ENCODE measurements at regions not wholly inside any gene's neighbourhood (a gene's known extent, or its start where the extent isn't known, plus 50 kb on each side); places are given as distances from the start of the nearest gene placed in this dataset.

DNA sequence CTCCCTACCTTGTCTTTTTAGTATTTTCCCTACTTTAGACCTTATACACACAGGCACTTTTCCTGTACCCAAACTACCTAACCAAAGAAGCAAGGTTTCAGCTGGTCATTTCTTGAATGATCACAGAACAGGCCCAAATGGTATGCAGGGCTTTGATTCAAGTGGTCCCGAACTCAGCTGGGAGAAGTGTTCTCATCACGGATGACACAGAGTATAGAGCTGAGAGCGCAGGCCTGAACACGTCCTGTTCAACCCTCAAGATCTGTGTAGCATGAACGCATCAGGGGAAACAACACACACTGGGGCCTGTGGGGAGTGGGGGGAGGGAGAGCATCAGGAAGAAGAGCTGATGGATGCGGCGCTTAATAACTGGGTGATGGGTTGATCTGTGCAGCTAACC, 318.2 kb downstream of the SFMBT2 start:
- no peak for TF ChIP-seq POLR2A (IDR thresholded peaks at IDR 0.05)
- TF ChIP-seq CTCF (IDR thresholded peaks at IDR 0.05): no peak
- TF ChIP-seq EP300 (IDR thresholded peaks at IDR 0.05): no peak
